ENCODE measurements at regions not wholly inside any gene's neighbourhood (a gene's known extent, or its start where the extent isn't known, plus 50 kb on each side); places are given as distances from the start of the nearest gene placed in this dataset.

GRCh38 chr13:79267560-79267959, 138.5 kb downstream of the RBM26 start:
- DNase-seq (ENCODE audit: low read depth, low spot score) = no peak
- no peak for TF ChIP-seq CTCF (IDR thresholded peaks at IDR 0.05; ENCODE audit: low read depth, low read length)
- no peaks in the 10 kb centered on the region for H3K9me3 ChIP-seq (ENCODE audit: control insufficient read depth, insufficient read depth, low read length)
- H3K4me3 ChIP-seq (ENCODE audit: low read depth, low read length) = no peak overlapping the region
- no peak overlapping the region for H3K27ac ChIP-seq (ENCODE audit: low read depth, low read length)
- ChIA-PET POLR2A (no interaction called here), CTCF (no interaction called here)
- no peaks in the 10 kb centered on the region for H3K27me3 ChIP-seq (ENCODE audit: control insufficient read depth, insufficient read depth, low read length)

DNA sequence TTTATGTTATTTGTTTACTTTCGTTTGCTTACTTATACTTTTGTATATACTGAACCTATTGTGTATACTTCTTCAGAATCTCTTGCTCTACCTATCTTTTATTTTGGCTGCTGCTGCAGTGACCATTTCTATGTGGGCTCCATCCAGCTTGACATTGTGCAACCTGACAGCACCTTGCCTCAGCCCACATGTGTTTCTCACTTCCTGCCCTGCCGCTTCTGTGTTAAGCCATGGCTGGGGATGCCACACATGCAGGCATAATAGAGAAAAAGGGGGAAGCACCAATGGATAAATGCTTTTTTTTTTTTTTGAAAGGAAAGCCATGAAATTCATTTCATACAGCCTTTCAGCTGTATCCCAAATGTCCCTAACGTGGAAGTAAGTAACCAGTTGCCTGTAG, 147.6 kb downstream of the RBM26 start:
- POLR2A ChIA-PET = no interaction called here
- H3K9me3 ChIP-seq (ENCODE audit: control insufficient read depth, insufficient read depth, low read length) = no peaks in the 10 kb centered on the region
- H3K4me3 ChIP-seq (ENCODE audit: low read depth, low read length) = no peak overlapping the region
- no peak for TF ChIP-seq CTCF (IDR thresholded peaks at IDR 0.05; ENCODE audit: low read depth, low read length)
- no peaks in the 10 kb centered on the region for H3K27me3 ChIP-seq (ENCODE audit: control insufficient read depth, insufficient read depth, low read length)
- CTCF ChIA-PET = interaction anchor here (0.6 kb wide), 1 partner anchor 1001 kb away, joined by 3 read pairs; no protein-coding TSS in a partner anchor
- no peak for DNase-seq (ENCODE audit: low read depth, low spot score)
- no peak overlapping the region for H3K27ac ChIP-seq (ENCODE audit: low read depth, low read length)

DNA sequence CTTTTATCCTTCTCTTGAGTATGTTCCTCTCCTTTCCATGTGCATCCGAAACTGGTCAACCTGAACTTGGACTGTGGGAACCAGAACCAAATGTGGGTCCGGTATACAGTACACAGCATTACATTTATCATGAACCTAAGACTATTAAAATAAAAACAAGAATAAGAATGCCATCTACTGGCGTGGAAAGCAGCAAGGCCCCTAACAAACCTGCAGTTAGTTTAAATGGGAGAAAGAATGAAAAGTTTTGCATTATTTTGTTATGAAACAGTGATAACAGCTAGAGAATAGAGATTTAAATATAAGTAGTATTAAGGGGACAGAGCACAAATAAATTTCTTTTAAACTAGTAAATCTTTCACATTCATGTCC, 159.5 kb downstream of the RBM26 start:
- POLR2A ChIA-PET = no interaction called here
- CTCF ChIA-PET = interaction anchor here (1.5 kb wide), 1 partner anchor 11 kb away, joined by 3 read pairs; no protein-coding TSS in a partner anchor
- no peaks in the 10 kb centered on the region for H3K9me3 ChIP-seq (ENCODE audit: control insufficient read depth, insufficient read depth, low read length)

DNA sequence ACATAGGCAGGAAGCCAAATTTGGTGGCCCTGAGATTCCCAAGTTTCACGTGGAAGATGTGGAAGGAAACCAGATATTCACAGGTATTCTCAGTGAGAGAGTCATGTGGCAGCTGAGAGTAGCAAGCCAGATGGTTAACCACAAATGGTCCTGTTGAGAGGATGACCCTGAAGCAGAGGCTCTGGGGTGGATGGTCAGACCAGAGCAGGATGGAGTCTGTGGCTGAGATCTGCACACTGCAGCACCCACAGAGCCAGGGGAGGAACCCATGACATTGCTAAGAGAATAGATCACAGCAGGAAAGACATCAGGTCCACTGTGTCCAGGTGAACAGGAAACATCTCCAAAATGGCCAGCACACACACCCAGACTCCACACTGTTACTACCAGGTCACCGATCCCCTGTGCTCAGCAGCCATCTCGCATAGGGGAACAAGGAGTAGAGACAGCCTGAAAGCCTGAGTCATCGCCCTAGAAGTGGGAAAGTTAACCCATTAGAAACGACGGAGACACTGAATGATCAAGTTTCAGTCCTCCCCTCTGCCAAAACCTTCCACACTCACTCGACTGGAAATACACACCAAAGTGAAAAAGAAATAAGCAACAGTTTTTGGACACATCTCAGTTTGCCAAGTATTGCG, 160.0 kb downstream of the RBM26 start:
- Histone ChIP-seq H3K27me3 (ENCODE audit: control insufficient read depth, insufficient read depth, low read length) (no peaks in the 10 kb centered on the region), H3K4me3 (ENCODE audit: low read depth, low read length) (no peak overlapping the region), H3K9me3 (ENCODE audit: control insufficient read depth, insufficient read depth, low read length) (no peaks in the 10 kb centered on the region), H3K27ac (ENCODE audit: low read depth, low read length) (no peak overlapping the region)
- ChIA-PET CTCF (no interaction called here), POLR2A (no interaction called here)
- no peak for TF ChIP-seq CTCF (IDR thresholded peaks at IDR 0.05; ENCODE audit: low read depth, low read length)
- DNase-seq (ENCODE audit: low read depth, low spot score) = no peak

More for the DNA sequence above, 159.5 kb downstream of the RBM26 start:
- DNase-seq (ENCODE audit: low read depth, low spot score) = no peak
- Histone ChIP-seq H3K27ac (ENCODE audit: low read depth, low read length) (no peak overlapping the region), H3K4me3 (ENCODE audit: low read depth, low read length) (no peak overlapping the region), H3K27me3 (ENCODE audit: control insufficient read depth, insufficient read depth, low read length) (no peaks in the 10 kb centered on the region)
- TF ChIP-seq CTCF (IDR thresholded peaks at IDR 0.05; ENCODE audit: low read depth, low read length) = no peak

DNA sequence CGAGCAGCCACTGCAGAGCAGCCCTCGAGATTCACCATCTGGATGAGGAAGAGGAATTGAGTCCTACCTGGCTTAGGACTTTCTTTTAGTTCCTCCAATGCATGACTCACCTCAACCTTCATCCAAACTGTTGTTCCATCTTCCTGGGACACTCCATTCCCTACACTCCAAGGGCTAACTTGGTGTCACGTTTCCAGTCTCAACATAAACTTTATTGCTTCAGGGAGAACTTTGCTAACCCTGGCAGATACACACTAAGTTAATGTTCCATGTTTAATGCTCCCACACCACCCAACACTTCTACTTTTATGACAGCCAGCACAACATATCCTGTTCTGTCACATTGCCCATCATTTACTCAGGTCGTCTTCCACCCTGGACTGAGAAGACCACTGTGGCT, 164.4 kb downstream of the RBM26 start:
- CTCF ChIA-PET = no interaction called here
- DNase-seq (ENCODE audit: low read depth, low spot score) = no peak
- no peaks in the 10 kb centered on the region for H3K9me3 ChIP-seq (ENCODE audit: control insufficient read depth, insufficient read depth, low read length)
- no peak for TF ChIP-seq CTCF (IDR thresholded peaks at IDR 0.05; ENCODE audit: low read depth, low read length)
- POLR2A ChIA-PET = no interaction called here
- no peak overlapping the region for H3K4me3 ChIP-seq (ENCODE audit: low read depth, low read length)
- no peak overlapping the region for H3K27ac ChIP-seq (ENCODE audit: low read depth, low read length)
- H3K27me3 ChIP-seq (ENCODE audit: control insufficient read depth, insufficient read depth, low read length) = no peaks in the 10 kb centered on the region

Data from AG04450 (cell line).